ENCODE measurements at regions not wholly inside any gene's neighbourhood (a gene's known extent, or its start where the extent isn't known, plus 50 kb on each side); places are given as distances from the start of the nearest gene placed in this dataset.

GRCh38 chr13:67758975-67759374, 528.8 kb upstream of the PCDH9 start:
- H3K4me3 ChIP-seq (ENCODE audit: low read depth in 1 of 3, low read length in 3 of 3), result no peak overlapping the region
- H3K4me1 ChIP-seq (ENCODE audit: control insufficient read depth in 4 of 4, insufficient read depth in 4 of 4, low read length in 3 of 4), result no peaks in the 10 kb centered on the region
- no peaks in the 10 kb centered on the region for H3K27me3 ChIP-seq (ENCODE audit: control insufficient read depth in 4 of 4, insufficient read depth in 4 of 4, low read length in 3 of 4)
- no peak overlapping the region for H3K9ac ChIP-seq (ENCODE audit: low read depth in 1 of 2, low read length in 2 of 2)
- no peaks in the 10 kb centered on the region for H3K9me3 ChIP-seq (ENCODE audit: control insufficient read depth in 4 of 4, low read length in 3 of 4)
- WGBS, result 70% methylated on average over 5 of the region's 5 CpGs
- no peak for TF ChIP-seq EGR1 (IDR thresholded peaks at IDR 0.05; ENCODE audit: low read depth in 2 of 2)
- no peak for TF ChIP-seq YY1 (IDR thresholded peaks at IDR 0.05)
- no peak for TF ChIP-seq SP1 (IDR thresholded peaks at IDR 0.05)
- no peak for TF ChIP-seq NR2F2 (IDR thresholded peaks at IDR 0.05)
- TF ChIP-seq RAD21 (IDR thresholded peaks at IDR 0.05), result no peak
- no peak for TF ChIP-seq FOXA2 (IDR thresholded peaks at IDR 0.05)
- no peak for TF ChIP-seq ATF3 (IDR thresholded peaks at IDR 0.05)
- no peak for TF ChIP-seq JUND (IDR thresholded peaks at IDR 0.05)
- no peak for TF ChIP-seq ZBTB33 (IDR thresholded peaks at IDR 0.05)
- no peak for DNase-seq (ENCODE audit: low spot score)
- no peaks in the 10 kb centered on the region for H3K36me3 ChIP-seq (ENCODE audit: control insufficient read depth in 4 of 4, insufficient read depth in 3 of 4, low read depth in 1 of 4, low read length in 3 of 4)
- H3K27ac ChIP-seq (ENCODE audit: low read depth in 1 of 2, low read length in 2 of 2), result no peak overlapping the region

- no peaks in the 10 kb centered on the region for H3K9me3 ChIP-seq (ENCODE audit: control insufficient read depth in 4 of 4, low read length in 3 of 4)
- no peaks in the 10 kb centered on the region for H3K36me3 ChIP-seq (ENCODE audit: control insufficient read depth in 4 of 4, insufficient read depth in 3 of 4, low read depth in 1 of 4, low read length in 3 of 4)
- TF ChIP-seq CTCF (IDR thresholded peaks at IDR 0.05; ENCODE audit: low read depth, low read length, missing input control) (no peak), GABPA (IDR thresholded peaks at IDR 0.05 in 1 of 2, conservative IDR thresholded peaks at IDR 0.05 in 1 of 2) (no peak), ATF3 (IDR thresholded peaks at IDR 0.05) (no peak), NR2F2 (IDR thresholded peaks at IDR 0.05) (no peak), SP1 (IDR thresholded peaks at IDR 0.05) (no peak), YY1 (IDR thresholded peaks at IDR 0.05) (no peak), MAX (IDR thresholded peaks at IDR 0.05) (no peak), JUND (IDR thresholded peaks at IDR 0.05) (no peak), RAD21 (IDR thresholded peaks at IDR 0.05) (no peak), RXRA (IDR thresholded peaks at IDR 0.05) (no peak), FOXA1 (IDR thresholded peaks at IDR 0.05) (no peak)
- no peaks in the 10 kb centered on the region for H3K4me1 ChIP-seq (ENCODE audit: control insufficient read depth in 4 of 4, insufficient read depth in 4 of 4, low read length in 3 of 4)
- H3K4me3 ChIP-seq (ENCODE audit: low read depth in 1 of 3, low read length in 3 of 3), result no peak overlapping the region
- H3K27me3 ChIP-seq (ENCODE audit: control insufficient read depth in 4 of 4, insufficient read depth in 4 of 4, low read length in 3 of 4), result no peaks in the 10 kb centered on the region
- H3K9ac ChIP-seq (ENCODE audit: low read depth in 1 of 2, low read length in 2 of 2), result no peak overlapping the region
- DNase-seq (ENCODE audit: low spot score), result no peak
- no peak overlapping the region for H3K27ac ChIP-seq (ENCODE audit: low read depth in 1 of 2, low read length in 2 of 2)
Measured at GRCh38 chr13:67754012-67754411, 523.9 kb upstream of the PCDH9 start.

GRCh38 chr13:67752759-67753158, 522.6 kb upstream of the PCDH9 start:
- no peak overlapping the region for H3K9ac ChIP-seq (ENCODE audit: low read depth in 1 of 2, low read length in 2 of 2)
- TF ChIP-seq TAF1 (conservative IDR thresholded peaks at IDR 0.05) (no peak), HNF4A (conservative IDR thresholded peaks at IDR 0.05) (no peak), GABPA (IDR thresholded peaks at IDR 0.05 in 1 of 2, conservative IDR thresholded peaks at IDR 0.05 in 1 of 2) (no peak), RXRA (IDR thresholded peaks at IDR 0.05) (no peak), JUND (IDR thresholded peaks at IDR 0.05) (no peak), REST (IDR thresholded peaks at IDR 0.05) (no peak), RAD21 (IDR thresholded peaks at IDR 0.05) (no peak)

More at GRCh38 chr13:67752759-67753158, 522.6 kb upstream of the PCDH9 start:
- H3K9me3 ChIP-seq (ENCODE audit: control insufficient read depth in 4 of 4, low read length in 3 of 4), result no peaks in the 10 kb centered on the region
- no peaks in the 10 kb centered on the region for H3K27me3 ChIP-seq (ENCODE audit: control insufficient read depth in 4 of 4, insufficient read depth in 4 of 4, low read length in 3 of 4)
- no peak overlapping the region for H3K27ac ChIP-seq (ENCODE audit: low read depth in 1 of 2, low read length in 2 of 2)
- no peak overlapping the region for H3K4me3 ChIP-seq (ENCODE audit: low read depth in 1 of 3, low read length in 3 of 3)
- no peaks in the 10 kb centered on the region for H3K36me3 ChIP-seq (ENCODE audit: control insufficient read depth in 4 of 4, insufficient read depth in 3 of 4, low read depth in 1 of 4, low read length in 3 of 4)
- no peak for DNase-seq (ENCODE audit: low spot score)
- H3K4me1 ChIP-seq (ENCODE audit: control insufficient read depth in 4 of 4, insufficient read depth in 4 of 4, low read length in 3 of 4), result no peaks in the 10 kb centered on the region
- 72% methylated on average over 1 of the region's 1 CpG for WGBS
